Spleen (tissue), 11 donors: ENCODE measurements at regions not wholly inside any gene's neighbourhood (a gene's known extent, or its start where the extent isn't known, plus 50 kb on each side); places are given as distances from the start of the nearest gene placed in this dataset.

ENCODE experiments used
- DNase-seq: peaks from one replicate; pipeline ENCODE4 v3.0.0-alpha.2; 2020
- H3K27ac ChIP-seq, 8 donors: fragments of 200-600 bp; sonication (generic) in 7 of 8; 1 replicate in 4 of 8; 2 replicates in 4 of 8; pipeline versions ENCODE4 v1.5.0 to v1.8.0; 2016 to 2021; ENCODE audit warnings: inconsistent platforms in 4 of 8, mild to moderate bottlenecking in 4 of 8, moderate library complexity in 1 of 8
- H3K27me3 ChIP-seq, 7 donors: fragments of 200-600 bp; sonication (generic) in 6 of 7; replicated peaks in 1 of 7; 1 replicate in 4 of 7; 2 replicates in 3 of 7; pipeline versions ENCODE4 v1.5.0 to v1.8.0; 2016 to 2021; ENCODE audit warnings: inconsistent platforms in 3 of 7, mild to moderate bottlenecking in 1 of 7
- H3K36me3 ChIP-seq, 6 donors: fragments of 200-600 bp; sonication (generic) in 5 of 6; 1 replicate in 4 of 6; 2 replicates in 2 of 6; pipeline versions ENCODE4 v1.5.0 to v1.8.0; 2016 to 2021; ENCODE audit warnings: inconsistent platforms in 2 of 6
- H3K4me1 ChIP-seq, 6 donors: fragments of 200-600 bp; sonication (generic) in 5 of 6; 1 replicate in 3 of 6; 2 replicates in 3 of 6; pipeline versions ENCODE4 v1.5.0 to v1.8.0; 2016 to 2021; ENCODE audit warnings: inconsistent platforms in 3 of 6
- H3K4me3 ChIP-seq, 8 donors: fragments of 200-600 bp; sonication (generic) in 7 of 8; 1 replicate in 4 of 8; 2 replicates in 4 of 8; pipeline versions ENCODE4 v1.5.0 to v1.8.0; 2016 to 2021; ENCODE audit warnings: inconsistent platforms in 4 of 8, mild to moderate bottlenecking in 4 of 8, moderate library complexity in 2 of 8
- H3K9me3 ChIP-seq, 8 donors: fragments of 200-600 bp; sonication (generic) in 7 of 8; 1 replicate in 4 of 8; 2 replicates in 4 of 8; pipeline versions ENCODE4 v1.5.0 to v1.8.0; 2016 to 2021; ENCODE audit warnings: inconsistent platforms in 4 of 8
- CTCF ChIP-seq, 11 experiments: fragments of 200-600 bp in 7 of 11; fragments of 450-650 bp in 4 of 11; sonication (generic) in 4 of 11; IDR thresholded peaks in 8 of 11; conservative IDR thresholded peaks in 3 of 11; 1 replicate in 7 of 11; 2 replicates in 4 of 11; pipeline versions ENCODE4 v1.4.0 to v1.8.0; 2016 to 2021; ENCODE audit warnings: antibody characterized with exemption in 11 of 11, inconsistent platforms in 4 of 11, mild to moderate bottlenecking in 1 of 11
- POLR2A ChIP-seq, 3 donors: fragments of 450-650 bp; IDR thresholded peaks; one replicate each; pipeline ENCODE4 v1.5.1; 2017; ENCODE audit warnings: antibody characterized with exemption in 3 of 3, mild to moderate bottlenecking in 1 of 3
- POLR2AphosphoS5 ChIP-seq, 3 donors: sonication (generic); formaldehyde crosslinking; IDR thresholded peaks; one replicate each; pipeline ENCODE4 v1.5.1; 2017; ENCODE audit warnings: antibody characterized with exemption in 3 of 3
- whole genome bisulfite sequencing, 5 donors: extraction: QIAGEN DNeasy Blood & Tissue Kit in 3 of 5; methylation state at CpG; one replicate each; pipeline versions ENCODE4 v1.1.5 to v1.1.7; 2013 to 2018; 5-methylcytosine and 5-hydroxymethylcytosine counted together
- intact Hi-C: fragments of 100-400 bp; cut with DNase I; formaldehyde crosslinking; loops from one replicate; pipeline ENCODE4 v1.15.0; 2023; ENCODE audit warnings: low total_unique reads
- donor health status: healthy with polysubstance abuse.
- donor health status: DM: no; HTN: no; CAD: no; lungs with moderate emphysema.
- donor health status: DM: no; HTN: no; CAD: no.
- donor health status: Bipolar disorder and iron deficiency.
- donor health status: healthy.
- donor health status: DM: no; HTN: no; CAD: no.
- donor health status: DM: yes; HTN: yes; CAD: no.

DNA sequence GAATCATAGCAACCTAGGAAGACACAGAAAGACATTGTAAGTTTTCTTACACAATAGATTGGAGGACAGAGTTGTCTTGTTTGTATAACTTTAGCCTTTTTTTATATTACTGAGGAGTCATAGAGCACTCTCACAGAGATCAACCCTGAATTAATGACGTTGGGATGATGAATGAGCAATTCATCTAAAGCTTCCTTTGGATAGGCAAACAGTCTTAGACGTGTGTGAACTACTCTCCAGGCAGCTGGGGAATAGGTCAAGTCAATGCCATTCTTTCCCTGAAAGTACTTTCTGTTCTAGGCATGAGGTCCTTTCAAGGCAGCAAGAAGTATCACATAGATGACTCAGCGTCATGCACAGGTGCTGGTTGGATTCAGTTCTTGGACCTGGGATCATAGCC, 369.1 kb upstream of the NOVA1 start:
- no peak for DNase-seq

DNA sequence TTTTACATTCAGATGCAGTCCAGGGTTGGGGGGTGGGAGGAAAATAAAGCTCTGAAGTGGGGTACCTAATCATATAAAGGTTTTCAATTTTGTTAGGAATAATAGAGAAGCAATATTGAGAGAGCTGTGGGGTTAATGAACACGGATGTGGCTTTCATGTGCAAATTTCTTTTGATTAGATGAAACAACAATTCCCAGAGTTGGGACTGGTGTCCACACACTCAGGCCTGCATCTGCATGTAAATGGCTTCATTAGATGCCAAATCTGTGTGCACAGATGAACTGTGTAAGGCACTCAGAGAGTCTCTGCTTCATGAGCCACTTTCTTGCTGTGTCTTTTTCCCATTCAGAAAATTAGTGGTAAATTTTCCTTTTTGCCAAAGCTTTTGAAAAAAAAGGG, 377.1 kb upstream of the NOVA1 start:
- WGBS, 5 donors = 40 to 74% (median 58%) methylated on average over 1 of the region's 1 CpG
- DNase-seq = no peak
- Histone ChIP-seq H3K27me3 (no peaks in the 10 kb centered on the region), H3K4me3 (no peak overlapping the region), H3K36me3 (no peaks in the 10 kb centered on the region), H3K27ac (no peak overlapping the region), H3K9me3 (no peaks in the 10 kb centered on the region), H3K4me1 (no peaks in the 10 kb centered on the region)
- no peak for TF ChIP-seq POLR2A (IDR thresholded peaks at IDR 0.05)
- TF ChIP-seq CTCF (IDR thresholded peaks at IDR 0.05 in 8 of 11, conservative IDR thresholded peaks at IDR 0.05 in 3 of 11) = no peak
- no peak for TF ChIP-seq POLR2AphosphoS5 (IDR thresholded peaks at IDR 0.05)
- intact Hi-C loops = no loop called here

More for the DNA sequence above, 369.1 kb upstream of the NOVA1 start:
- H3K9me3 ChIP-seq = no peaks in the 10 kb centered on the region
- H3K27ac ChIP-seq = no peak overlapping the region
- no peaks in the 10 kb centered on the region for H3K27me3 ChIP-seq
- WGBS, 5 donors = 29 to 48% (median 38%) methylated on average over 3 of the region's 3 CpGs
- H3K4me1 ChIP-seq = no peaks in the 10 kb centered on the region
- intact Hi-C loops = no loop called here
- TF ChIP-seq POLR2A (IDR thresholded peaks at IDR 0.05) (no peak), POLR2AphosphoS5 (IDR thresholded peaks at IDR 0.05) (no peak), CTCF (IDR thresholded peaks at IDR 0.05 in 8 of 11, conservative IDR thresholded peaks at IDR 0.05 in 3 of 11) (no peak)
- no peaks in the 10 kb centered on the region for H3K36me3 ChIP-seq
- no peak overlapping the region for H3K4me3 ChIP-seq

- 85 to 97% (median 88%) methylated on average over 5 of the region's 5 CpGs for WGBS, 5 donors
Measured at GRCh38 chr14:26982071-26982470, 384.2 kb upstream of the NOVA1 start.

More at GRCh38 chr14:26982071-26982470, 384.2 kb upstream of the NOVA1 start:
- H3K4me1 ChIP-seq = no peaks in the 10 kb centered on the region
- no peaks in the 10 kb centered on the region for H3K9me3 ChIP-seq
- TF ChIP-seq POLR2A (IDR thresholded peaks at IDR 0.05) = no peak
- TF ChIP-seq CTCF (IDR thresholded peaks at IDR 0.05 in 8 of 11, conservative IDR thresholded peaks at IDR 0.05 in 3 of 11) = no peak
- no peak for TF ChIP-seq POLR2AphosphoS5 (IDR thresholded peaks at IDR 0.05)
- intact Hi-C loops = no loop called here
- DNase-seq = no peak
- no peaks in the 10 kb centered on the region for H3K36me3 ChIP-seq
- H3K27ac ChIP-seq = no peak overlapping the region
- H3K4me3 ChIP-seq = no peak overlapping the region
- H3K27me3 ChIP-seq = no peaks in the 10 kb centered on the region
